ENCODE measurements at regions not wholly inside any gene's neighbourhood (a gene's known extent, or its start where the extent isn't known, plus 50 kb on each side); places are given as distances from the start of the nearest gene placed in this dataset.

DNA sequence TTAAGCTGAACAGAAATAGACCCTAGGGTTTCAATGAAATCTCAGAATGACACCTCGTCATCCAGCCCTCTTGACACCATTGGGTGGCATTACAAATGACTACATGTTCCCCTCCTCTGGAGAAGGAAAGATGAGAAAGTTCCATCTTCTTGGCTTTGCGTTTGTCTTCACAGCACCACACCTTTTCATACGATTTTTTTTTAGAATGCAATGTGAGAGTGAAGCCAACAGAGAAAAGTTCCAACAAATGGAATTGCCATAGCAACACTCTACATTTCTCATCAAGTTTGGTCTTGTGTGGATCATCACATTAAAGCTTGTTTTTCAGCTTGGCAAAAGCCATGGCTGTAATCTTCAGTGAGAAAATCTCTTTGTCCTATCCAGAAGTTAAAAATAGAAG is 183.4 kb upstream of the SNX7 start:
- DNase-seq, result no peak

DNA sequence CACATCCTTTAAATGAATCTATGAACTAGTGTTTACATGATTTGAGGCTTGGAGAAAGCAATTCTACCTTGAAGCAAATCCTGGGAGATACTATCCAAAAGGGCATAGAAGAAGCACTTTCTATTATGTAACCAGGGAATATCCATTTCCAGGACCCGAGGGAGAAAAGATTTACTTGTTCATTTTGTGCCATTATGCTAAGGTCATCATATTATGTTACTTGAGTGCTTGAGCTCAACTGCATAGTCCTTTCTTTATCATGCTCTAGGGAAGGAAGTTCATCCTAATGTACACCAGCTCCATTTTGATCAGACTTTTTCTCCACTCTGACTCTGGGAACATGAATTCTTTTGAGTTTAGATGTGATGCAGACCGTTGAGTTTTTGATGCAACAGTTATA is 188.6 kb upstream of the SNX7 start:
- DNase-seq, result no peak

DNA sequence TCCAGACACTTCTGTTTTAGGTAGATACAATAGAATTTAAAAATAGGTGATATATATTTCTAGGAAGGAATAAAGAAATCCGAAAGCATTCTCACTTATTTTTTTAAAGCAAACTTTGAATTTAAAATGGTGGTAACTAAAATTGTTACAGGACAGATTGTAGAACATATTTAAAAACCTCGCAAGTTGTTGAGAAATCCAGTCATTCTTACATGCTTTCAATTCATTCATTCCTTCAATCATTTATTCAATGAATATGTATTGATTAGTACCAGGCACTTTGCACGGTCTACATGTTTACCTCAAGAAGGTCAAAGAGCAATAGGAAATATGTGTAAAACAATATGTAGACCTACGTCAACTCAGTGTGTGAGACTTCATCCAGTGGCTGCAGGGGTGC is 189.9 kb upstream of the SNX7 start:
- no peak for DNase-seq

DNA sequence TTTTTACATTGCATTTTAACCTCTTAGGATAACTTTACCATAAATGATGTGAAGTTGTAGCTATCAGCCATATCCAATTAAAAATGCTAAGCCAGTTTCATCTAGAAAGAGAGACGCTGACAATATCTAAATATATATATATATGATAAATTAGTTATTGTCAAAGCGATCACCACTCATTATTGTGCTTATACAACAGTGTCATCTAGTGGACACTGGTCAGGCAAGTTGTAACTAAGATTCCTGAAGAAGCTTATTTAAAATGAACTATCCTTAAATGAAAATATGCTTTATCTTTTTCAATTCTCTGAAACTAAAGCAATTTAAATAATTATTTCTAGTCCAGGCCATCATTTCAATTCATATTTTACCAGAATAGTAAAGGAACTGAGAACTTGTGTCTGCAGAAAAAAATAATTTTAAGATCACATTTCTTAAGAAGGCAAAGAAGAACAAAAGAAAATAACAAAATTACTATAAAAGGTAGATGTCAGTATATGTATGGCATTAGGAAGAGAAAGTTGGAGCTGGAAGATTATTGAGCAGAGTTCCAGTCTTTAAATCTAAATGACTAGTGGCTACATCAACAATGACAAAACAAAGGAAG is 193.3 kb upstream of the SNX7 start:
- DNase-seq, result no peak

DNA sequence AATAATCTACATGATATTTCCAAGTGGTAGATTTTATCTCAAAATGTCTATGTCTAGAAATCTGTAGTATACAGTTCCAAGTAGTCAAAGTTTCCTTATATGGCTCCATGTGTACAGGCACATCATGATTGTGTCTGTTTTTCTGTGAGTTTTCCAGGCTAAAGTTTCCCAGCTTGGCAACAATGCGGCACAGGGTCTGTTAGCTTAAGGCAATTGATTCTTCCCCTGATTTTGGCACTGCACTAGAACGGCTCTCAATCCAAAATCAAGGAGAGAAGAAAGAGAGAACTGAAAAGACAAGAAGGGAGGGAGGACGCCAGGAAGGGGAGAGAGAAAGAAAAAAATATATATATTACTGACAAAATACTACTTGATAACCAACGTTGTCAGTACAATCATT is 193.9 kb upstream of the SNX7 start:
- DNase-seq, result no peak

DNA sequence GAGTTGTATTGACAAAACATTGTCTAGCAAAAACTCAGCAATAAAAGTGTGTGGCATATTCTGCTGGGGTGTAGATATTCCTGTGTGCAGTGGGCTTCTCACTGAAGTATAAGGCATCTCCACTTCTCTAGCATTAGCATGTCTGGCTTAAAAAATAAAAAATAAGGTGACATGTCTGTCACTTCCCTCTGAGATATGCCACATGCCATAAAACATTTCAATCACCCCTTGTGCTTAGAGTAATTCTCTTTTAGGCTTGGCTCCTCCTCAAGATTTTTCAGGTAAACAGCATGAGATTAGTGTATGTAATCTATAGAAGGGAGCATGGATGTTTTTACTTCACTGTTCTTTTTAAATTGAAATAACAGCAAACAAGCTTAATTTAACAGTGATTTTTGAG is 194.4 kb upstream of the SNX7 start:
- no peak for DNase-seq

DNA sequence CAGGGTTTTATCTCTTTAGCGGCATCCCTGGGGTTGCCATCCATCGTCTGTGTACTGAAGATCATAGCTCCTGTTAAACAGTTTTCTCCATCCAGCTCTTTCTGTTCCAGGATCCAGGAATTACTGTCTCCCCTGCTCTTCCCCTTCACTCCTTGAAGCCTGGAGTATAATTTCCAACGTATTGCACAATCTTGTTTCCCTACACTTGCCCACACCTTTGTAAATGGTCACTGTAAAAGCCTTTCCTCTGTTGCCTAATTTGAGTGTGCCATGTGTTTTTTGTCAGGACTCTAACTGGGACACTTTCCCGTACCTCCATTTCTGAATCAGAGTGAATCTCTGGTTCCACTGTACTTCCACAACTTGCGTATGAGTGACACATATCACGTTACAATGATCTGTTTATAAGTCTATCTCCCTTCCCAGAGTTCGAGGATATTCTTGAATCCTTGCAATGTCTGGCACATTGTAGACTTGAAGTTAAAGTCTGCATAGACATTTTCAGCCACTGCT is 199.6 kb upstream of the SNX7 start:
- DNase-seq, result no peak

DNA sequence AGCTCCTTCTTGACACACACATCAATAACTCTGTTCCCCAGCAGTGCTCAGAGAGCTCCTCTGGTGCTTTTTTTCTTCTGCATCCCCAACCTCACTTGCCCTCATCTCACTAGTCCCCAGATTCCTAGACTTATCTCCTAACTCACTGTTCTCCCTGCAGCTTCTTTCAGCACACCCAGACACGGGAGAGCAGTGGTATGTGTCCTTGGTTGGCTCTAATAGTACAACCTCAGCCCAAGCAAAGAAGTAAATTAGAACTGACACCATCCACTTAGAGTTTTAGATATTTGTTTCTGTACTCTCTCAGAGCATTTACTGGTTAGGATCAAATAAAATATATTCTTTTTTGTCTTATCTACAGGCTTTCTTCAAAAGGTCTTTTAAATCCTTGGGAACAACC is 201.4 kb upstream of the SNX7 start:
- DNase-seq, result no peak

DNA sequence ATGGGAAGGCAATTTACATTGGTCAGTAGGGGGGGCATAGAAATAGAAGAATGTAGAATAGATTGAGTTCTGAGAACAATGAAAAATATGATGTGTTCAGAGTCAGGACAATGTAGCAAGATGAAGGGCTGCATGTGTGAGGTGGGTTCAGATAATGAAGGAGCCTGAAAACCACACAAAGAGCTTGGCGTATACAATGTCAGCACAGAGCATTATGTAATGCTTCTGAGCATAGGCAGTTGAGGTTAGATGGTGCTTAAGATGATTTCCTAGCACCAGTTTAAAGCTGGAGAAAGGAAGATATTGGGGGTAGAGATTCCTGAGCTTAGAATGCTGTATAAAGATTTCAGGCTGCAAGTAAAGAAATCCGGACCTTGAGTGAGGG is 202.0 kb upstream of the SNX7 start:
- DNase-seq, result no peak

DNA sequence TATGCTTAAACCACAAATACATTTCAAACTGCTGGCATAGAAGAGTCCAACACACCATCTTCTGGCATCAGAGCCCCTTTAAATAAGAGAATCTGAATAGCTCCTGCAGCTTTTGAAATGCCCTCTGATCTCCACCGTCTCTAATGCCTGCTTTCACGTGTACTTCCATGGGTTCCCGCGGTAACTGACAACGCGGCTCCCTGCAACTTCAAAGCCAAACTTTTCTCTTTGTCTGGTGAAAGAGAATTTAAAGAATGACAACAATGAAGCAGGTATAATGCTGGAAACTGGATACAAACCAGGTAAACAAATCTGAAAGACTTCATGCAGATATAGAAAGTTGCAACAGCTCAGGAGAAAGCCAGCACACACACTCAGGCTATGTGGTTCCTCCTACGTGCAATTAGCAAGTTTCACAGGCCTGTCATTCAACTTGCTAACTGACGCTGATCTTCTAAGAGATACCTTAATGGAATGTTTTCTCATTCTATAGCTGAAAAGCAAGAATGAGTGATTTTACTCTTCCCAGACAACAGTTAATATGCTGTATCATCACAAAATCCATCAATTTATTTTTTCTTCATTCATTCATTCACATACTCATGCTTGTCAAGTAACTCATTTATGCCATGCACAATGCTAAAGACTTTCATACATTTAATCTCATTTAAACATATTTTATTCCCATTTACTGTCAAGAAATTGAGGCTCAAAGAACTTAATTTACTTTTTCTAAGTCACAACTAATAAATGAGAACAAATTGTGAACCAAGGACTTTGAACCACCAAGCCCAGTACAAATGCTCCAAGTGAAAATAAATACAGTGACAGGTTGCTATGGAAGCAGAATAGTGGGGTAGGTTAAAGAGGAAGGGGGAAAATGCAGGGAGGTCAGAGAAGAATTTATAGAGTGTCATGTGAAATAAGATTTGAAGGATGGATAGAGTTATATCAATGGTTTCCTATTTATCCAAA is 202.7 kb upstream of the SNX7 start:
- no peak for DNase-seq

DNA sequence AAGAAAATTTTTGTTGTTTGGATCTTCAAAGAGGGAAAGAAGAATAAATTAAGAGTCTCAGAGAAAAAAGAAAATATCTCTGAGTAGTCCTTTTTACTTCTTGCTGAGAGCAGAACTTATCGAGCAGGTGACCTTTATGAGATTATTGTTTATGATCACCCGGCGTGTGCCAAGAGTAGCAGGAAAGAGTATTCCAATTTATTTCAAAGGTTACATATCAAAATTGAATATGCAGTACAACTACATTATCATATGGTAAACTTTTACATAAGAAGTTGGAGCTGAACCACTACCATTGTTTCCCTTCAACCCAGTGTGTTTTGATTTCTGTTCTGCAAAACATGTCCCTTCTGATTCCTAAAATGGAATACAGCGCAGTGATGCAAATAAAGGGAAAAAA is 204.3 kb upstream of the SNX7 start:
- DNase-seq, result no peak

DNA sequence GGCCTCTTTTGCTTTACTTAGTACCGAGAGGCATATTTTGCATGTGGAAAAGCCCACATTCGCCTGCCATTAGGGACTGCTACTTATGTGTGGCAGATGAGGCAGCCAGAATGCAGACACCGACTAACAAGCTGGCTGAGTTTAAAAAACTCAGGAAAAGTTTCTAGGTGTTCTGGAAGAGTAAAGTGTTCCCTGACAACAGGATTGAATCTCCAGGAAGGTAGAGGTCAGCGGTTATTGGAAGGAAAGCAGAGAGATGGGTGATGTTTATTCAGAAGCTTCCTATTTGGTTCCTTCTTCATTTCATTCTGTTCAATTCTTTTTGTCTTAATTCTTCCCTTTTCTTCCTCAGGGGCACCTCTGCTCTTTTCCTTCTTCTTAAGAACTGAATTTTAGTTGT is 206.9 kb upstream of the SNX7 start:
- DNase-seq, result no peak

DNA sequence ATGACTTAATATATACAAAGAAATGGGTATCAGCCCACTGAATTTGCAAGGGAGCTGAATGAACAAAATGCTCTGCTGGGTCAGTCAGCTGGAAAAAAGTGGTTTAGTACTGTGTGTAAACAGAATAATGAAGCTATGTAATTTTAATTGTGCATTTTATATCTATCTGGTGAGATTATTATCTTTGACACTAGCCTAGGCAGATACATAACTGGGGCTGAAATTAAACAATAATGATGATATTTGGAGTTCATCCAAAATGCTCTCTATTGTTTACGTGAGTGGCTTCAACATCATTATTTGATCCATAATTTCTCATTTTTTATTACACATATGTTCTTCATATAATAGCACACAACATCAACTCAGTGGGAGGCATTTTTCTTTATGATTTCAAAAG is 208.5 kb upstream of the SNX7 start:
- no peak for DNase-seq

DNA sequence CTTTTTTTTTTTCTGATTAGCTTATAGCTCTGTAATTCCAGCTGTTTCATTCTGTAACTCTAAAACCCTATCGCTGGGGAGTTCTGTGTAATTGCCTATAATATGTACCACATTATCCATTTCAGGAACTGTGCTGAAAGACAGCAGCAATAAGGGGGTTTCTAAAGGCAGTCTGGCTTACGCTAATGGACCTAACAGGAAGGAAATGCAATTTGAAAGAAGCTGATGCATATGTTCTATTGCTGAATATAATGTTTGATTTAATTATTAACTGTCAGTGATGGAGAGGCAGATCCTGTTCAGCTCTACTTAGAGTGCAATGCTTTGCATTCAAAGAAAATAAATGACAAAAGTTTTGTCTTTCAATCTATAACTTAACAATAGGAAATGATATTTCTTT is 209.4 kb upstream of the SNX7 start:
- DNase-seq, result no peak

DNA sequence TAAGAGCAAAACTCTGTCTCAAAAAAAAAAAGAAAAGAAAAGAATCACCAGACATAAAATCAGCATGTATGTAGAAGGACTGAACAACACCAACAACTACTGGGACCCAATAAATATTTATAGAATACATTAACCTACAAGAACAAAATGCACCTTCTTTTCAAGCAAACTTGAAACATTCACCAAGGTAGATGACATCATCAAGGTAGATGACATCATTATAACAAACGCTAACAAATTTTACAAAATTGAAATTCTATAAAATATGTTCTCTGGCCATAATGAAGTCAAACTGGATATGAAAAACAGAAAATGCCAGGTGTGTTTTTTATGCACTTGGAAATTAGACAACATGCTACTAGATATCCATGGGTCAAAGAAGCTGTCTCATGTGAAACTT is 220.2 kb upstream of the SNX7 start:
- no peak for DNase-seq

DNA sequence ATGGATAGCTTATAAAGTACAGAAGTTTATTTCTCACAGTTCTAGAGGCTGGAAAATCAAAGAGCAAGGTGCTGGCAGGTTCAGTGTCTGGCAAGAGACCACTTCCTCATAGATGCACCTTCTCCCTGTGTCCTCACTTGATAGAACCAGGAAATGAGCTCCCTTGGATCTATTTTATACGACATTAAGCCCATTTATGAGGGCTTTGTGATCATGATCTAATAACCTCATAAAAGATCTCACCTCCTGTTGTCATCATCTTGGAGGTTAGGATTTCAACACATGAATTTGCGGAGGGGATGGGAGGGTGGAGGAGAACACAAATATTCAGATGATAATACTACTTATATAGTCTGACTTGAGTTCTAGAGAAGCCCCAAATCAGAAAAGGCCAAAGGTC is 222.1 kb upstream of the SNX7 start:
- DNase-seq, result no peak

DNA sequence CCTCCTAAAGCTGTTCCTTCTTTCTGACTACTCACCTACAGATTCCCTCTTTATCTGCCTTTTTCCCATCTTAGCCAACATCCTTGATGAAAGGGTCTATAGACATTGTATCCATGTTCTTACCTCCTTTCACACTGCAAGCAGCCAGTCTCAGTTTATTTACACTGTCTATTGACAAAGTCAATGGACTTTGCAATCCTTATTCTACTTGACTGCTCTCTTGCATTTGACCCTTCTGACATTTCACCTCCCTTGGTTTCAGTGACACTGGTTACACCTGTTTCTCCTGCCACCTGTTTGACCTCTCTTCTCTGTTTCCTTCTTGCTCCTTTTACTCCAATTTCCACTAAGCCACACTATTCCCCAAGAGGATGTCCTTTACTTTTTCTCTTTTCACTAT is 224.0 kb upstream of the SNX7 start:
- DNase-seq, result no peak

DNA sequence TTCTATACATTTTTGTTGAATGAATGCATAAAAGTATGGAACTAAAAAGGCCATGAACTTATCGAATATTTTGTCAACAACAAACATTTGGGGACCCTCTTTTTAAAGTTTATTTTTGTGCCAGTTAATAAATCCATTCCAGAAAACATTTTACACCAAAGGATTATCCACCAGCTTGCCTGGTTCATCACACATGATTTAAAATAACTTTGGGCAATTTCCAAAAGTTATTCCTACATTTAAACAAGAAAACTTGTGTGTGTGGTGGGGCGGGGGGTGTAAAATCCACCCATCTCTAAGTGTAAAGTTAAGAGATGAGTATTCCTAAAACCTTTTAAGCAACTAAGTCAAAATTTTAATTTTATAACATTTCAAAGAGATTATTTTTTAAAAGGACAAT is 224.5 kb upstream of the SNX7 start:
- DNase-seq, result no peak

DNA sequence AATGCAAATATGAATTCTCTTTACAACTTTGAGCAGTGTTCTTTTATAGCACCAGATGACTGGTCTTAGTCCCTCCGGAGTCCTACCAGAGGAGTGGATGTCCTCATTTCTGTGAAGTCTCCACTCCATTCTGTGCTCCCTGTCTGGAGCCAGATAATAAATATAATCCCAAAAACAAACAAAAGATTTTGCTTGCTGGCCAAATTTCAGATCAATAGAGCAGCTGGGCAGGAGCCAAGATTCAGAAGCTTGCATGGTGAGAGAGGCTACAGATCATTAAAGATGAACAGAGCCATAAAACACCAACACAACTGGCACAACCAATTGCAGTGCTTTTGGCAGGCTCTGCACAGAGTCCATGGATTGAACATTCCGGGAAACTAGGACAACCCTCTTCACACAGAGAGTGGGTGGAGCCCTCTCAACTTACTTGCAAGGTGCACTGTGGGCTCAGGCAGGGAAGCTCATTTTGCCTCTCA is 231.5 kb upstream of the SNX7 start:
- DNase-seq, result no peak

DNA sequence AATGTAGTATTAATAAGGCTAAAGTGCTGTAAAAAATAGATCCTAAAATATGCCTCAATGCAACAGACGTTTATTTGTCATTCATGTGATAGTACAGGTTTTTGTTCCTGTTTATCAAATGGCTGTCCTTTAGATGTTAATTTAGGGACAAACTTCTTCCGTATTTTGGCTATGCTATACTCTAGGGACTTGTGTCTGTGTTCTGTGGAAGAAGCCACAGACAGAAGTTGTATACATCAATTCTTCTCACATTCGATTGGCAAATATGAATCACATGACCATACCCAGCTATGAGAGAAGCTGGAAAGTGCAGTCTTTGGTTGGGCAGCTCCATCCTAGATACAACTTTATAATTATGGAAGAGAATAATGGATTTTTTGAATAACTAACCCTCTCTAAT is 232.7 kb upstream of the SNX7 start:
- no peak for DNase-seq

DNA sequence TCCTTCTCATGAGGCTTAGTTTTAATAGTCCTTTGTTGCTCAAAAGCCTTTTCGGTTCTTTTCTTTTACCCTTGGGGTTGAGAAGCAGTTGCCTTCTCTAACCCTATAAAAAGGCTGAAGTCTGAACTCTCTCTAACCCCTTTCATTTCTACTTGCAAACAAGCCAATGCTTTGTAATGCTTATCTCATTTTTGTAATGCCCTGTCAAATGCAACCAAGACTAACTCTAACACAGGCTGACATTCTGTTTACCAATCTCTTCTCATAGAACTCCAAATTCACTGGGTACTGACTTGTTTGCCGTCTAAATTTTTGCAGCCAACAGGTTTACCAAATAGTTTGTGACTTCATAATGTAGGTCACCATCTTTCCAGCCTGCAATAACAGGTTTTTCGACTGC is 233.9 kb upstream of the SNX7 start:
- no peak for DNase-seq

DNA sequence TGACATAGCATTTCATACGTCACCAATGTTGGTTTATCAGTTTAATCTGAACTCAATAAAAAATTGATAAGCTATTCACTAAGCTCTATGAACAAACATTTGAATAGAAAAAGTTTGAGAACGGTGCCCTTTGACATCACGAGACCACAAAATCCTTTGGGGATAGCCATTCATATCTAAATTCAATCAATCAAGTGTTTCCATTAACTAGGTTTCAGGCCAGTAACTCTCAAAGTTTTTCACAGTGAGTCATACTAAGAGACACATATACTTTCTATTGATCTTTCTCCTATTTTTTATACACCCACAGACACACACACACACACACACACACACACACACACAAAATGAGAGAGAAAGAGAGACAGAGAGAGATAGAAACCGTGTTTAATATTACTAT is 235.4 kb upstream of the SNX7 start:
- no peak for DNase-seq

DNA sequence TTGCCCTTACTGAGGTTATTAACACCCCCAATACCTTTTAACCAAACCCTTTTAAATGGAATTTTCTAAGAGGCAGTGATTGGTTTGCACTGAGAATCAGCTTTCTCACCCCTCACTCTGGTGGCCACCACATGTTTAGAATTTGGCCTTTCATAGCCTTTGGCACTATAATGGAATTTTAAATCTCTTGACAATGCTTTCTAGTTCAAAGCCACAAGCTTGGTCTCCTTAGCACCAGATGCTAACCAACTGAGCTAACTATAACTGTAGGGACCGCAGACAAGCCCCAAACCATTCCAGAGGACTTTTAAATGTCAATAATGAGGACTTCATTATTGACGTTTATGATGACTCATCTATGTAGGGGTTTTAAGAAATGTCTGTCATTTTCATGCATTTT is 238.7 kb upstream of the SNX7 start:
- DNase-seq, result no peak

DNA sequence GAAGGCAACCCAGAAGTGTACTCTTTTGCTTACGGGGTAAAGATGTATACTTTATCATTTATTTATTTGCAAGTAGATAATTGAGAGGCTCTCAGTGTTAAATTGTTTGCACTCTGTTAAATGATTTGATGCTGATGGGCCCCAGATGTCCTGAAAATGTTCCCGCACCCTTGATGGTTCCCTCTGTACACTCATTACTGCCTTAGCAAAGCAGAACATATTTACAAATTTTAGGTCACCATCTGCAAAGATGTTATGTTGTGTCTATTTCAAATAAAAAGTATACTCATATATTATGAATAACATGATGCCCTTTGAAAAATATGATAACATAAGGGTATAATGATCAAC is 240.5 kb upstream of the SNX7 start:
- no peak for DNase-seq

Data from GOT3 (cell line).